GM12878 (cell line): ENCODE measurements at regions not wholly inside any gene's neighbourhood (a gene's known extent, or its start where the extent isn't known, plus 50 kb on each side); places are given as distances from the start of the nearest gene placed in this dataset.

Experiments used
- ATAC-seq: fragments of 200-7000 bp; cut with Tn5 transposase; 3 replicates; pipeline ENCODE4 v1.9.1; 2020; ENCODE audit warnings: mild to moderate bottlenecking, moderate library complexity
- BruUV-seq: library from RNA; stranded (reverse); fragments of 400-500 nt; replicated peaks from 2 replicates; lab custom pipeline; 2021; lab: Mats Ljungman, UMichigan
- CTCF ChIA-PET: fragments of 300-600 bp; sonication (Branson Sonifier 250); formaldehyde crosslinking; extraction: SDS; loops from one replicate; lab custom pipeline; 2021; ENCODE audit warnings: inconsistent platforms; lab: Yijun Ruan, JAX
- POLR2A ChIA-PET: fragments of 350-600 bp; formaldehyde crosslinking; extraction: SDS; loops from one replicate; lab custom pipeline; 2021; ENCODE audit warnings: inconsistent platforms; lab: Charles Lee
- RAD21 ChIA-PET: fragments of 300-600 bp; sonication (Branson Sonifier 250); formaldehyde crosslinking; loops from one replicate; lab custom pipeline; 2023; ENCODE audit warnings: antibody characterized with exemption; ENCODE audit not compliant: unreplicated experiment; lab: Charles Lee
- SMC1A ChIA-PET: fragments of 300-600 bp; sonication (Branson Sonifier 250); formaldehyde crosslinking; loops from one replicate; lab custom pipeline; 2023; ENCODE audit not compliant: unreplicated experiment, uncharacterized antibody; lab: Charles Lee
- DNase-seq: peaks from one replicate; pipeline ENCODE4 v3.0.0-alpha.2; 2011; ENCODE audit warnings: low read depth, low spot score
- FAIRE-seq: peaks from 3 replicates; lab custom pipeline; 2011; peaks lifted over from hg19 to GRCh38; lab: Jason Lieb, UNC
- H2AFZ ChIP-seq: 2 replicates; pipeline ENCODE4 v1.6.0; 2011; ENCODE audit warnings: low read depth, low read length, control low read depth; ENCODE audit not compliant: control insufficient read depth
- H3K27ac ChIP-seq: 2 replicates; pipeline ENCODE4 v1.5.1; 2011; ENCODE audit warnings: control low read depth; ENCODE audit not compliant: control insufficient read depth, insufficient read depth
- H3K27me3 ChIP-seq, 2 experiments: replicated peaks in 1 of 2; 2 replicates each; pipeline versions ENCODE4 v1.6.0 to v1.6.1; 2011; ENCODE audit warnings: low read length in 1 of 2; ENCODE audit not compliant: control insufficient read depth in 2 of 2, insufficient read depth in 2 of 2
- H3K36me3 ChIP-seq, 2 experiments: 2 replicates each; pipeline ENCODE4 v1.5.1; 2011; ENCODE audit warnings: low read length in 1 of 2; ENCODE audit not compliant: control insufficient read depth in 2 of 2, insufficient read depth in 2 of 2
- H3K4me1 ChIP-seq: 2 replicates; pipeline ENCODE4 v1.6.1; 2011; ENCODE audit warnings: mild to moderate bottlenecking, low read length, moderate library complexity, mixed read lengths; ENCODE audit not compliant: control insufficient read depth, insufficient read depth
- H3K4me2 ChIP-seq: 2 replicates; pipeline ENCODE4 v1.6.0; 2011; ENCODE audit warnings: control low read depth; ENCODE audit not compliant: control insufficient read depth, insufficient read depth
- H3K4me3 ChIP-seq: fragments of 200-600 bp; sonication (generic); 2 replicates; pipeline ENCODE4 v1.5.1; 2016
- H3K79me2 ChIP-seq: 2 replicates; pipeline ENCODE4 v1.6.0; 2011; ENCODE audit warnings: low read length; ENCODE audit not compliant: control insufficient read depth, insufficient read depth
- H3K9ac ChIP-seq: 2 replicates; pipeline ENCODE4 v1.8.0; 2011; ENCODE audit warnings: low read length, control low read depth, mixed read lengths; ENCODE audit not compliant: control insufficient read depth, insufficient read depth
- H3K9me3 ChIP-seq: replicated peaks from 3 replicates; pipeline ENCODE4 v1.5.1; 2011; ENCODE audit warnings: mild to moderate bottlenecking, low read length; ENCODE audit not compliant: control insufficient read depth, insufficient read depth
- H4K20me1 ChIP-seq: 2 replicates; pipeline ENCODE4 v1.6.0; 2011; ENCODE audit not compliant: control insufficient read depth, insufficient read depth
- BCL11A ChIP-seq: IDR thresholded peaks from 2 replicates; pipeline ENCODE4 v1.6.1; 2011; ENCODE audit warnings: low read depth, low read length
- BHLHE40 ChIP-seq, 2 experiments: fragments of 450-650 bp in 1 of 2; IDR thresholded peaks; 2 replicates each; pipeline ENCODE4 v1.6.1; 2011 to 2017; ENCODE audit warnings: low read depth in 2 of 2, borderline replicate concordance in 1 of 2, improper control_type of control experiment in 1 of 2, low read length in 1 of 2, mild to moderate bottlenecking in 1 of 2
- CBFB ChIP-seq: IDR thresholded peaks from 2 replicates; pipeline ENCODE4 v1.6.1; 2016; ENCODE audit warnings: antibody characterized with exemption, low read depth
- EED ChIP-seq: sonication (generic); IDR thresholded peaks from 2 replicates; pipeline ENCODE4 v1.6.1; 2016; ENCODE audit warnings: antibody characterized with exemption, low read depth
- GATAD2B ChIP-seq: fragments of 450-650 bp; conservative IDR thresholded peaks from 2 replicates; pipeline ENCODE4 v1.6.1; 2017; ENCODE audit warnings: low read depth, mild to moderate bottlenecking, moderate library complexity
- MTA3 ChIP-seq: IDR thresholded peaks from 2 replicates; pipeline ENCODE4 v1.6.1; 2012; ENCODE audit warnings: low read length, inconsistent platforms, borderline replicate concordance
- MXI1 ChIP-seq: fragments of 150-350 bp; IDR thresholded peaks from 2 replicates; pipeline ENCODE4 v1.6.1; 2011; ENCODE audit warnings: low read depth, mild to moderate bottlenecking, inconsistent platforms, low read length, improper control_type of control experiment
- NFYB ChIP-seq: IDR thresholded peaks from 2 replicates; pipeline ENCODE4 v1.6.1; 2011; ENCODE audit warnings: low read depth, mild to moderate bottlenecking, low read length, improper control_type of control experiment, moderate library complexity; ENCODE audit not compliant: insufficient read depth
- PAX8 ChIP-seq: fragments of 450-650 bp; IDR thresholded peaks from 2 replicates; pipeline ENCODE4 v1.6.1; 2017; ENCODE audit warnings: mild to moderate bottlenecking, moderate library complexity
- POLR2AphosphoS2 ChIP-seq: IDR thresholded peaks from 2 replicates; pipeline ENCODE4 v1.6.1; 2011; ENCODE audit warnings: low read depth, mild to moderate bottlenecking, low read length, improper control_type of control experiment, moderate library complexity
- POU2F2 ChIP-seq: IDR thresholded peaks from 3 replicates; pipeline ENCODE4 v1.6.1; 2011; ENCODE audit warnings: low read depth, mild to moderate bottlenecking, low read length, borderline replicate concordance
- RAD51 ChIP-seq: fragments of 450-650 bp; IDR thresholded peaks from 2 replicates; pipeline ENCODE4 v1.6.1; 2016; ENCODE audit warnings: moderate library complexity, mild to moderate bottlenecking, inconsistent platforms
- RFX5 ChIP-seq: IDR thresholded peaks from 2 replicates; pipeline ENCODE4 v1.6.1; 2011; ENCODE audit warnings: low read depth, low read length, improper control_type of control experiment
- RUNX3 ChIP-seq: IDR thresholded peaks from 2 replicates; pipeline ENCODE4 v1.6.1; 2012; ENCODE audit warnings: low read length, inconsistent platforms
- SMAD1 ChIP-seq: fragments of 450-650 bp; IDR thresholded peaks from 2 replicates; pipeline ENCODE4 v1.6.1; 2018; ENCODE audit warnings: mild to moderate bottlenecking, low read depth; ENCODE audit not compliant: partially characterized antibody
- SMARCA5 ChIP-seq: fragments of 450-650 bp; IDR thresholded peaks from 2 replicates; pipeline ENCODE4 v1.6.1; 2017; ENCODE audit warnings: mild to moderate bottlenecking
- SPI1 ChIP-seq: IDR thresholded peaks from 2 replicates; pipeline ENCODE4 v1.6.1; 2011; ENCODE audit warnings: low read depth, mild to moderate bottlenecking, low read length, moderate library complexity, borderline replicate concordance; ENCODE audit not compliant: insufficient read depth
- SUPT20H ChIP-seq: IDR thresholded peaks from 2 replicates; pipeline ENCODE4 v1.6.1; 2011; ENCODE audit warnings: low read depth, mild to moderate bottlenecking, low read length, moderate library complexity, borderline replicate concordance; ENCODE audit not compliant: control insufficient read depth
- WGBS: methylation state at CpG from one replicate; pipeline ENCODE4 v1.1.6; 2016; ENCODE audit warnings: low lambda C conversion rate; ENCODE audit not compliant: insufficient replicate concordance, insufficient coverage; ENCODE audit errors: missing lambda C conversion rate; 5-methylcytosine and 5-hydroxymethylcytosine counted together
- in situ Hi-C: fragments of 300-500 bp; cut with MboI; formaldehyde crosslinking; loops from 9 replicates; pipeline ENCODE4 v1.14.3; 2018; ENCODE audit warnings: mixed read lengths
- intact Hi-C: fragments of 100-400 bp; cut with micrococcal nuclease; formaldehyde crosslinking; loops from one replicate; pipeline ENCODE4 v1.14.2; 2022; ENCODE audit not compliant: unreplicated experiment
- TF ChIP-seq, protein P1 (sequence below): fragments of 450-650 bp; conservative IDR thresholded peaks from 2 replicates; pipeline ENCODE4 v1.6.1; 2017; ENCODE audit warnings: mild to moderate bottlenecking, moderate library complexity

DNA sequence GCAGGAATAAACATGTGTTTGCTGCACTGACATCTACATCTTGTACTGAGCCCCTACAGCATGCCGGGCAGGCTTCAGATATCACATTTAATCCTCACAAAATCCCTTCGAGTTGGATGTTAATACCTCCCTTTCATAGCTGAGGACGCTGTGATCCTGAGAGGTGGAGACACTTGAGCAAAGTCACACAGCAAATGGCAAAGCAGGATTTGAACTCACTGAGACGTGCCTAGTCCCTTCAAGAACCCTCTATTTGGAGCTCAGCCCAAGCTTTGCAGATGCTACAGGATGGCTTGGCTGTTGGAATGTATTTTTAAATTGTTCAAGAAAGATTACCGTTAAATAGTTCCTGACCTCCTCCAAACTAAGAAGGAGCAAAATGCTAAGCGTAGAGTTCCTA, 64.6 kb upstream of the SLC6A6 start:
- ChIA-PET SMC1A (no interaction called here), RAD21 (no interaction called here), POLR2A (no interaction called here), CTCF (no interaction called here)
- Histone ChIP-seq H3K4me3 (no peak overlapping the region), H3K79me2 (no peaks in the 10 kb centered on the region), H3K27me3 (no peaks in the 10 kb centered on the region), H3K9me3 (no peaks in the 10 kb centered on the region), H4K20me1 (no peaks in the 10 kb centered on the region), H3K4me2 (no peak overlapping the region), H3K36me3 (no peaks in the 10 kb centered on the region), H3K9ac (no peak overlapping the region), H3K4me1 (no peaks in the 10 kb centered on the region), H2AFZ (no peak overlapping the region), H3K27ac (no peak overlapping the region)
- DNase-seq (no peak), ATAC-seq (no peak), FAIRE-seq (no peak)
- in situ Hi-C loops = no loop called here
- 30% methylated on average over 6 of the region's 6 CpGs for WGBS
- intact Hi-C loops = no loop called here
- TF ChIP-seq POLR2AphosphoS2 = no peak
- no peak for TF ChIP-seq POU2F2
- TF ChIP-seq RAD51 = no peak
- no peak for TF ChIP-seq NFYB
- no peak for TF ChIP-seq SMARCA5
- no peak for TF ChIP-seq BHLHE40 (IDR thresholded peaks at IDR 0.05; ENCODE audit: borderline replicate concordance in 1 of 2, low read depth in 2 of 2, low read length in 1 of 2)
- TF ChIP-seq RFX5 = no peak
- no peak for TF ChIP-seq EED
- no peak for TF ChIP-seq SMAD1
- TF ChIP-seq MXI1 = no peak
- no peak for TF ChIP-seq MTA3
- TF ChIP-seq CBFB = no peak
- TF ChIP-seq, protein P1, sequence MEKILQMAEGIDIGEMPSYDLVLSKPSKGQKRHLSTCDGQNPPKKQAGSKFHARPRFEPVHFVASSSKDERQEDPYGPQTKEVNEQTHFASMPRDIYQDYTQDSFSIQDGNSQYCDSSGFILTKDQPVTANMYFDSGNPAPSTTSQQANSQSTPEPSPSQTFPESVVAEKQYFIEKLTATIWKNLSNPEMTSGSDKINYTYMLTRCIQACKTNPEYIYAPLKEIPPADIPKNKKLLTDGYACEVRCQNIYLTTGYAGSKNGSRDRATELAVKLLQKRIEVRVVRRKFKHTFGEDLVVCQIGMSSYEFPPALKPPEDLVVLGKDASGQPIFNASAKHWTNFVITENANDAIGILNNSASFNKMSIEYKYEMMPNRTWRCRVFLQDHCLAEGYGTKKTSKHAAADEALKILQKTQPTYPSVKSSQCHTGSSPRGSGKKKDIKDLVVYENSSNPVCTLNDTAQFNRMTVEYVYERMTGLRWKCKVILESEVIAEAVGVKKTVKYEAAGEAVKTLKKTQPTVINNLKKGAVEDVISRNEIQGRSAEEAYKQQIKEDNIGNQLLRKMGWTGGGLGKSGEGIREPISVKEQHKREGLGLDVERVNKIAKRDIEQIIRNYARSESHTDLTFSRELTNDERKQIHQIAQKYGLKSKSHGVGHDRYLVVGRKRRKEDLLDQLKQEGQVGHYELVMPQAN = no peak
- TF ChIP-seq RUNX3 = no peak
- TF ChIP-seq PAX8 = no peak
- TF ChIP-seq BCL11A = no peak
- no peak for TF ChIP-seq SUPT20H
- TF ChIP-seq GATAD2B = no peak
- TF ChIP-seq SPI1 = no peak
- no TSS peak for BruUV-seq
